ENCODE measurements at regions not wholly inside any gene's neighbourhood (a gene's known extent, or its start where the extent isn't known, plus 50 kb on each side); places are given as distances from the start of the nearest gene placed in this dataset.

DNA sequence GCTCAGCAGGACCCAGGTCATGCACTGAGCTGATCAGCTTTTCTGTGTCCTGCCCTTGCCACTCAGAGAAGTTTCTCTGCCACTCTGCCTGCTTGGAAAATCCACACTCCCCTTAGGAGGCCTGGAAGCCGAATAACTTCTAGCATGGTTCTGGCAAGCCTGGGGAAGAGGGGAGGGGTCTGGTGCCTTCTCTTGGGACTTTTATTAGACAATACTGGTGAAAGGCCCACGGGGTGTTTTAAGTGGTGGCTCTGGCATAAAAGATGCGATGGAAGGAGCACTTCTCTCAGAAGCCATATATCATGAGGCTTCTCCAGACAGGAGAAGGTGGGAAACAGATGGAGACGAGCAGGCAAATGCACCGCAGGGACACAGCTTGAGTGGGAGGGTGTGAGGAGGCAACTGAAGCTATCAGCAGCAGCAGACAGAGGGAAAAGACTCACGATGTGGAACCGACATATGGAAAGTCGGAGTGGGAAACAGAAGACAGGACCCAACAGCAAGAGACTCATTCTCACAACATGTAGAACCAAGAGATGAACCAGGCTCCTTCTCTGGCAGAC is 141.8 kb upstream of the CTNNA2 start:
- TF ChIP-seq, protein P1, sequence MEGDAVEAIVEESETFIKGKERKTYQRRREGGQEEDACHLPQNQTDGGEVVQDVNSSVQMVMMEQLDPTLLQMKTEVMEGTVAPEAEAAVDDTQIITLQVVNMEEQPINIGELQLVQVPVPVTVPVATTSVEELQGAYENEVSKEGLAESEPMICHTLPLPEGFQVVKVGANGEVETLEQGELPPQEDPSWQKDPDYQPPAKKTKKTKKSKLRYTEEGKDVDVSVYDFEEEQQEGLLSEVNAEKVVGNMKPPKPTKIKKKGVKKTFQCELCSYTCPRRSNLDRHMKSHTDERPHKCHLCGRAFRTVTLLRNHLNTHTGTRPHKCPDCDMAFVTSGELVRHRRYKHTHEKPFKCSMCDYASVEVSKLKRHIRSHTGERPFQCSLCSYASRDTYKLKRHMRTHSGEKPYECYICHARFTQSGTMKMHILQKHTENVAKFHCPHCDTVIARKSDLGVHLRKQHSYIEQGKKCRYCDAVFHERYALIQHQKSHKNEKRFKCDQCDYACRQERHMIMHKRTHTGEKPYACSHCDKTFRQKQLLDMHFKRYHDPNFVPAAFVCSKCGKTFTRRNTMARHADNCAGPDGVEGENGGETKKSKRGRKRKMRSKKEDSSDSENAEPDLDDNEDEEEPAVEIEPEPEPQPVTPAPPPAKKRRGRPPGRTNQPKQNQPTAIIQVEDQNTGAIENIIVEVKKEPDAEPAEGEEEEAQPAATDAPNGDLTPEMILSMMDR (IDR thresholded peaks at IDR 0.05; ENCODE audit: insufficient read depth, low read length, poor library complexity, severe bottlenecking), result no peak

DNA sequence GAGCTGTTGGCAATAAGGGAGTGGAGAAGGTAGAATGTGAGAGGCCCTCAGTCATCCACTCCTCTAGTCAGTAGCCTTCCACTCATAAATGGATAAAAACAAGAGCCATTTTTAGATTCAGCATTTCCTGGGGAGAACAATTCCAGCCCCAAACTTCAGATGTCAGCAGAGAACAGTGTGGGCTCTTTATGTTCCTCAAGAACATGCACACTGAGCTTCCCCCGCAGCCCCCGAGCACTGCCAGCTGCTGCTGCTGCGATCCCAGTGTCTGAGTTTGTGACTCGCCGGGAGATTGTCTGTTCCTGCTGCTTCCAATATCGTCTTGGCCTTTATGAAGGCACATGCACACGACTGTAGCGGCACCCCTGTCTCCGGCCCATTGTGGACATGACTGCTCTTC is 143.7 kb upstream of the CTNNA2 start:
- Histone ChIP-seq H3K4me3 (ENCODE audit: low read depth, low read length) (no peak overlapping the region), H3K27me3 (ENCODE audit: control insufficient read depth, insufficient read depth, low read length) (no peaks in the 10 kb centered on the region), H3K36me3 (ENCODE audit: control insufficient read depth, insufficient read depth, low read length) (no peaks in the 10 kb centered on the region)
- TF ChIP-seq, protein P1 (IDR thresholded peaks at IDR 0.05; ENCODE audit: insufficient read depth, low read length, poor library complexity, severe bottlenecking), result no peak
- DNase-seq (ENCODE audit: low read depth), result no peak

More for the DNA sequence above, 141.8 kb upstream of the CTNNA2 start:
- H3K4me3 ChIP-seq (ENCODE audit: low read depth, low read length), result no peak overlapping the region
- no peaks in the 10 kb centered on the region for H3K36me3 ChIP-seq (ENCODE audit: control insufficient read depth, insufficient read depth, low read length)
- no peaks in the 10 kb centered on the region for H3K27me3 ChIP-seq (ENCODE audit: control insufficient read depth, insufficient read depth, low read length)
- DNase-seq (ENCODE audit: low read depth), result no peak

DNA sequence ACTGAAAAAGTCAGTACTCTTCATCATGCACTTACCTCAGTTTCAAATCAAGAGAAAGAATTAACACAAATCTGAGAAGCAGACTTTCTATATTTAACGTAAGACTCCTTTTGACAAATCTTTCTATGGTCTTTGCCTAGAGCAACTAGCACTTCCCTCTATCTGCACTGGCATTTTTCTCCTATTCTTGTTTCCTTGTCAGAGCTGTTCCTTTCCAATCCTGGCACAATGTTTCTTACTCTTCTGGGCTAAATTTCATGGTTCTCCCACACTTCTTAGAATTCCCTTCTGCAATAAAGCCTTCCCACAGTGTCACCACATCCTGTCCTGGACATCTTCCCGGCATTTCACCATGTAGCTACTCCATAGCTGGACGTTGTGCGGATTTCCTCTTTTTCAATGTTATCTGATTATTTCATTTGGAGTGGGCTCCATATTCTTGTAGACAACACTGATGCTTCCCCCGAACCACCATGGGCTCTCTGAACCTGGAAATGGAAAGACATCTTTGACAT is 144.7 kb upstream of the CTNNA2 start:
- no peak overlapping the region for H3K4me3 ChIP-seq (ENCODE audit: low read depth, low read length)
- H3K36me3 ChIP-seq (ENCODE audit: control insufficient read depth, insufficient read depth, low read length), result no peaks in the 10 kb centered on the region
- TF ChIP-seq, protein P1 (IDR thresholded peaks at IDR 0.05; ENCODE audit: insufficient read depth, low read length, poor library complexity, severe bottlenecking), result no peak
- no peaks in the 10 kb centered on the region for H3K27me3 ChIP-seq (ENCODE audit: control insufficient read depth, insufficient read depth, low read length)
- no peak for DNase-seq (ENCODE audit: low read depth)

DNA sequence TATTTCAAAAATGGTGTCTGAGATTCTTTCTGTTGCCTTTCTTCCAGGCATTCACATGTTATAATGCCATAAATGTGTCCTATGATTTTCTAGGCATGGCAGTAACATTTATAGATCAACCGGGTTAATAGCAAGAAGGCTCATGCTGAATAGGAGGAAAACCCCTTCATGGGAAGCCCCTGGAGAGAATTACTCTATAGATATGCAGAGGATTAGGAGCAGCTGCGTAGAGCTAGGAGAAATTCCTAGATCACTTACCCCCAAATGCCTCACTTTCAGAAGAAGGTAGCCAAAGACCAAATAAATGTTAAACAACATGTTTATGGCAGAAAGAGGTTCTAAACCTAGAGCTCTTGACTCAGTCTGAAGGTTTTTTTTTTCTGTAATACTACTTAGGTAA is 153.4 kb upstream of the CTNNA2 start:
- H3K27me3 ChIP-seq (ENCODE audit: control insufficient read depth, insufficient read depth, low read length), result no peaks in the 10 kb centered on the region
- H3K4me3 ChIP-seq (ENCODE audit: low read depth, low read length), result no peak overlapping the region
- TF ChIP-seq, protein P1 (IDR thresholded peaks at IDR 0.05; ENCODE audit: insufficient read depth, low read length, poor library complexity, severe bottlenecking), result no peak
- no peak for DNase-seq (ENCODE audit: low read depth)
- no peaks in the 10 kb centered on the region for H3K36me3 ChIP-seq (ENCODE audit: control insufficient read depth, insufficient read depth, low read length)

DNA sequence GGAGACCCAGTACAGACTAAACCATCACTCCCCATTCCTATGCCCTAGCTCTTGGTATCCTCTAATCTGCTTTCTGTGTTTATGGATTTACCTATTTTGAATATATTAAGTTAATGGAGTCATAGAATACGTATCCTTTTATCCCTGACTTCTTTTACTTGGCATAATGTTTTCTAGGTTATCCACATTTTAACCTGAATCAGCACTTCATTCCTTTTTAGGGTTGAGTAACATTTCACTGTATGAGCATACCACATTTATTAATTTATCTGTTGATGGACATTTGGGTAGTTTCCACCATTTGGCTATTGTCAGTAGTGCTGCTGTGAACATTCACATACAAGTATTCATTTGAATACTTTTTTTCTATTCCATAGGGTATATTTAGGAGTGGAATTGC is 157.3 kb upstream of the CTNNA2 start:
- Histone ChIP-seq H3K27me3 (ENCODE audit: control insufficient read depth, insufficient read depth, low read length) (no peaks in the 10 kb centered on the region), H3K36me3 (ENCODE audit: control insufficient read depth, insufficient read depth, low read length) (no peaks in the 10 kb centered on the region), H3K4me3 (ENCODE audit: low read depth, low read length) (no peak overlapping the region)
- no peak for DNase-seq (ENCODE audit: low read depth)
- TF ChIP-seq, protein P1 (IDR thresholded peaks at IDR 0.05; ENCODE audit: insufficient read depth, low read length, poor library complexity, severe bottlenecking), result no peak

DNA sequence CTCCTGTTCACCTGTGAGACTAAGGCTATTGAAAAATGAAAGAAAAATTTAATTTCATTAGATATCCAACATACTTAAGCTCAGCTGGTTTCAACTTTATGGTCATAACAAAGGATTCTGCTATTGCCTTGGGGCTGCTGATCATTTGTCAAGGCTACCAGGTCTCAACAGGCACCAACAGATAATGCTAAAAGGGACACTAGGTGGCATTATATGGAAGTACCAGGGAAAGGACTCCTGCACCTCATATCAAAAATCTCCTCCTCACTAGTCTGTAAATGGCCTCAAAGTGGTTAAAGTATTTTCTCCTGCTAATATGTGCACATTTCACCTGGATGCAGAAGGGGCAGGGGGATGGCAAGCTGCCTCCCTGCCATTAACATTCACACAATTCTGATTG is 167.9 kb upstream of the REG3A start:
- no peaks in the 10 kb centered on the region for H3K36me3 ChIP-seq (ENCODE audit: control insufficient read depth, insufficient read depth, low read length)
- no peak overlapping the region for H3K4me3 ChIP-seq (ENCODE audit: low read depth, low read length)
- TF ChIP-seq, protein P1 (IDR thresholded peaks at IDR 0.05; ENCODE audit: insufficient read depth, low read length, poor library complexity, severe bottlenecking), result no peak
- H3K27me3 ChIP-seq (ENCODE audit: control insufficient read depth, insufficient read depth, low read length), result no peaks in the 10 kb centered on the region
- no peak for DNase-seq (ENCODE audit: low read depth)
